CD4-positive, alpha-beta T cell treated with Interleukin-17A for 4 hours (primary cell): ENCODE measurements at regions not wholly inside any gene's neighbourhood (a gene's known extent, or its start where the extent isn't known, plus 50 kb on each side); places are given as distances from the start of the nearest gene placed in this dataset.

Experiments
- DNase-seq: peaks from one replicate; pipeline ENCODE4 v3.0.0-alpha.2; 2020; ENCODE audit warnings: mixed read lengths

GRCh38 chr16:86809458-86809955 is 231.2 kb downstream of the FOXL1 start:
- no peak for DNase-seq

GRCh38 chr16:86810062-86810461 is 231.7 kb downstream of the FOXL1 start:
- DNase-seq, result no peak

- DNase-seq, result no peak
Measured at GRCh38 chr16:86812363-86812970, 234.1 kb downstream of the FOXL1 start.

GRCh38 chr16:86814256-86814655 is 235.9 kb downstream of the FOXL1 start:
- DNase-seq, result no peak

GRCh38 chr16:86816930-86817625 is 238.7 kb downstream of the FOXL1 start:
- no peak for DNase-seq

- no peak for DNase-seq
Measured at GRCh38 chr16:86818671-86819532, 240.6 kb downstream of the FOXL1 start.

- DNase-seq, result no peak
Measured at GRCh38 chr16:86819533-86819892, 241.2 kb downstream of the FOXL1 start.

- no peak for DNase-seq
Measured at GRCh38 chr16:86821895-86822294, 243.5 kb downstream of the FOXL1 start.

- DNase-seq, result no peak
Measured at GRCh38 chr16:86823125-86823524, 244.8 kb downstream of the FOXL1 start.

- no peak for DNase-seq
Measured at GRCh38 chr16:86823888-86824671, 245.7 kb downstream of the FOXL1 start.

- DNase-seq, result no peak
Measured at GRCh38 chr16:86824751-86825296, 246.5 kb downstream of the FOXL1 start.

GRCh38 chr16:86825631-86826030 is 247.3 kb downstream of the FOXL1 start:
- no peak for DNase-seq

GRCh38 chr16:86826941-86827340 is 248.6 kb downstream of the FOXL1 start:
- no peak for DNase-seq

- no peak for DNase-seq
Measured at GRCh38 chr16:86827521-86827920, 249.2 kb downstream of the FOXL1 start.

GRCh38 chr16:86828202-86828601 is 249.9 kb downstream of the FOXL1 start:
- DNase-seq, result no peak

GRCh38 chr16:86828653-86829052 is 250.3 kb downstream of the FOXL1 start:
- DNase-seq, result no peak

- DNase-seq, result no peak
Measured at GRCh38 chr16:86831366-86831765, 253.0 kb downstream of the FOXL1 start.

- DNase-seq, result no peak
Measured at GRCh38 chr16:86833136-86833535, 254.8 kb downstream of the FOXL1 start.

GRCh38 chr16:86834451-86835035 is 256.2 kb downstream of the FOXL1 start:
- no peak for DNase-seq

GRCh38 chr16:86835982-86836381 is 257.6 kb downstream of the FOXL1 start:
- no peak for DNase-seq

GRCh38 chr16:86836503-86837129 is 258.3 kb downstream of the FOXL1 start:
- DNase-seq, result no peak

- no peak for DNase-seq
Measured at GRCh38 chr16:86843812-86844211, 265.5 kb downstream of the FOXL1 start.
